ENCODE measurements at regions not wholly inside any gene's neighbourhood (a gene's known extent, or its start where the extent isn't known, plus 50 kb on each side); places are given as distances from the start of the nearest gene placed in this dataset.

DNA sequence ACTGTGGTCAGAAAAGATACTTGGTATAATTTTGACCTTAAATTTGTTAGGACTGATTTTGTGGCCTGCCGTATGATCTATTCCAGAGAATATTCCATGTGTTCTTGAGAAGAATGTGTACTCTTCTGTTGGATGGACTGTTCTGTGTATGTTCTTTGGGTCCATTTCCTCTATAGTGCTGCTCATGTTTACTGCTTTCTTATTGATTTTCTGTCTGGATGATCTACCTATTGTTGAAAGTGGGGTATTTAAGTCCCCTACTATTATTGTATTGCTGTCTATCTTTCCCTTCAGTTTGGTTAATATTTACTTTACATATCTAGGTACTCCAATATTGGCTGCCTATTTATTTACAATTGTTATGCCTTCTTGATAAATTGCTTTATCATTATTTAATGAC lies 298.4 kb downstream of the BCKDHB start:
- intact Hi-C loops (cut with micrococcal nuclease): no loop called here
- no peak overlapping the region for H3K4me3 ChIP-seq (replicated peaks in 1 of 3; ENCODE audit: low read depth in 2 of 3, low read length in 3 of 3)
- H3K79me2 ChIP-seq (ENCODE audit: insufficient read depth, low read length): no peaks in the 10 kb centered on the region
- peaks cover 2 to 8% of the 10 kb centered on the region in 2 donors for H3K9me3 ChIP-seq (replicated peaks in 1 of 2; ENCODE audit: control insufficient read depth in 1 of 2, insufficient read depth in 1 of 2, low read length in 2 of 2)
- H3K27ac Mint-ChIP-seq: no peak overlapping the region
- no peak overlapping the region for H3K27ac ChIP-seq (ENCODE audit: low read depth in 1 of 2, low read length in 2 of 2)
- H3K9ac ChIP-seq (ENCODE audit: insufficient read depth, low read length, poor library complexity, severe bottlenecking): no peak overlapping the region
- no peaks in the 10 kb centered on the region for H3K4me1 ChIP-seq (ENCODE audit: control insufficient read depth in 1 of 2, insufficient read depth in 2 of 2, low read length in 2 of 2)
- no peaks in the 10 kb centered on the region for H4K20me1 ChIP-seq (ENCODE audit: insufficient read depth, low read length)
- H3K36me3 Mint-ChIP-seq: no peaks in the 10 kb centered on the region
- WGBS (ENCODE audit: insufficient coverage): no CpG with 5 or more reads among the region's 1 CpG
- no peaks in the 10 kb centered on the region for H3K27me3 ChIP-seq (ENCODE audit: control insufficient read depth in 2 of 2, insufficient read depth in 2 of 2, low read length in 2 of 2)
- H3K27me3 Mint-ChIP-seq (ENCODE audit: low read depth in 3 of 3): no peaks in the 10 kb centered on the region
- TF ChIP-seq CTCF (IDR thresholded peaks at IDR 0.05): no peak
- no peaks in the 10 kb centered on the region for H3K36me3 ChIP-seq (replicated peaks in 1 of 2; ENCODE audit: control insufficient read depth in 1 of 2, insufficient read depth in 2 of 2, low read length in 2 of 2)
- H3K4me3 Mint-ChIP-seq: no peak overlapping the region
- H2AFZ ChIP-seq (ENCODE audit: insufficient read depth, low read depth, low read length, poor library complexity, severe bottlenecking): no peak overlapping the region
- H3K4me2 ChIP-seq (replicated peaks; ENCODE audit: extremely low read depth, low read length, poor library complexity, severe bottlenecking): no peak overlapping the region
- no peaks in the 10 kb centered on the region for H3K4me1 Mint-ChIP-seq
- H3K9me3 Mint-ChIP-seq: peaks cover 3 to 24% (median 13%) of the 10 kb centered on the region in 7 donors
- no peak for DNase-seq

DNA sequence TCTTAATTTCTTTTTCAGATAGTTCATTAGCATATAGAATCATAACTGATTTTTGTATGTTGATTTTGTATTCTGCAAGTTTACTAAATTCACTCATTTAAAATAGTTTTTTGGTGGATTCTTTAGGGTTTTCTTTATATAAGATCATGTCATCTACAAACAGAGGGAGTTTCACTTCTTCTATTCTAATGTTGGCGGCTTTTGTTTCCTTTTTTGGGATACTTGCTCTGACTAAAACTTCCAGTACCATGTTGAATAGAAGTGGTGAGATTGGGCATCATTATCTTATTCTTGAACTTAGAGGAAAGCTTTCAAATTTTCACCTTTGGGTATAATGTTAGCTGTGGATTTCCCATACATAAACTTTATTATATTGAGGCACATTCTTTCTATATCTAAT lies 296.9 kb downstream of the BCKDHB start:
- H3K9ac ChIP-seq (ENCODE audit: insufficient read depth, low read length, poor library complexity, severe bottlenecking): no peak overlapping the region
- H3K4me1 Mint-ChIP-seq: no peaks in the 10 kb centered on the region
- no CpG with 5 or more reads among the region's 1 CpG for WGBS (ENCODE audit: insufficient coverage)
- no peaks in the 10 kb centered on the region for H3K27me3 ChIP-seq (ENCODE audit: control insufficient read depth in 2 of 2, insufficient read depth in 2 of 2, low read length in 2 of 2)
- no peak overlapping the region for H3K27ac Mint-ChIP-seq
- DNase-seq: no peak
- H3K9me3 Mint-ChIP-seq: peaks cover 7 to 19% (median 11%) of the 10 kb centered on the region in 7 donors
- no peak for TF ChIP-seq CTCF (IDR thresholded peaks at IDR 0.05)
- no peaks in the 10 kb centered on the region for H3K36me3 Mint-ChIP-seq
- peaks cover 2 to 11% of the 10 kb centered on the region in 2 donors for H3K9me3 ChIP-seq (replicated peaks in 1 of 2; ENCODE audit: control insufficient read depth in 1 of 2, insufficient read depth in 1 of 2, low read length in 2 of 2)
- H3K27me3 Mint-ChIP-seq (ENCODE audit: low read depth in 3 of 3): peaks cover 0 to under 1% (median 0%) of the 10 kb centered on the region in 3 donors
- H3K4me3 ChIP-seq (replicated peaks in 1 of 3; ENCODE audit: low read depth in 2 of 3, low read length in 3 of 3): no peak overlapping the region
- no peak overlapping the region for H3K4me2 ChIP-seq (replicated peaks; ENCODE audit: extremely low read depth, low read length, poor library complexity, severe bottlenecking)
- H3K27ac ChIP-seq (ENCODE audit: low read depth in 1 of 2, low read length in 2 of 2): no peak overlapping the region
- H4K20me1 ChIP-seq (ENCODE audit: insufficient read depth, low read length): no peaks in the 10 kb centered on the region
- H3K36me3 ChIP-seq (replicated peaks in 1 of 2; ENCODE audit: control insufficient read depth in 1 of 2, insufficient read depth in 2 of 2, low read length in 2 of 2): no peaks in the 10 kb centered on the region
- intact Hi-C loops (cut with micrococcal nuclease): no loop called here
- no peaks in the 10 kb centered on the region for H3K79me2 ChIP-seq (ENCODE audit: insufficient read depth, low read length)
- no peaks in the 10 kb centered on the region for H3K4me1 ChIP-seq (ENCODE audit: control insufficient read depth in 1 of 2, insufficient read depth in 2 of 2, low read length in 2 of 2)
- H2AFZ ChIP-seq (ENCODE audit: insufficient read depth, low read depth, low read length, poor library complexity, severe bottlenecking): no peak overlapping the region
- H3K4me3 Mint-ChIP-seq: no peak overlapping the region

Data from CD14-positive monocyte (primary cell).